Kidney (tissue), 13 donors: ENCODE measurements at regions not wholly inside any gene's neighbourhood (a gene's known extent, or its start where the extent isn't known, plus 50 kb on each side); places are given as distances from the start of the nearest gene placed in this dataset.

Experiments used
- DNase-seq, 5 donors: peaks; one replicate each; pipeline ENCODE4 v3.0.0-alpha.2; 2013 to 2020
- FAIRE-seq: peaks from 2 replicates; lab custom pipeline; 2012; peaks lifted over from hg19 to GRCh38; lab: Jason Lieb, UNC
- H3K27ac ChIP-seq, 2 donors: one replicate each; pipeline ENCODE4 v1.7.0; 2013; ENCODE audit warnings: low read depth in 2 of 2, low read length in 2 of 2, inconsistent platforms in 1 of 2
- H3K27me3 ChIP-seq: one replicate; pipeline ENCODE4 v1.7.1; 2013; ENCODE audit warnings: low read length, inconsistent platforms; ENCODE audit not compliant: control insufficient read depth, insufficient read depth
- H3K36me3 ChIP-seq, 3 donors: one replicate each; pipeline versions ENCODE4 v1.7.0 to v1.7.1; 2013; ENCODE audit warnings: low read length in 3 of 3, control low read depth in 1 of 3, inconsistent platforms in 1 of 3; ENCODE audit not compliant: insufficient read depth in 3 of 3, control insufficient read depth in 2 of 3
- H3K4me1 ChIP-seq, 3 donors: one replicate each; pipeline versions ENCODE4 v1.7.0 to v1.7.1; 2013; ENCODE audit warnings: low read length in 3 of 3, inconsistent platforms in 1 of 3, low read depth in 1 of 3; ENCODE audit not compliant: control insufficient read depth in 2 of 3, insufficient read depth in 2 of 3
- H3K4me3 ChIP-seq, 3 donors: one replicate each; pipeline versions ENCODE4 v1.7.0 to v1.8.1; 2013; ENCODE audit warnings: low read length in 3 of 3, control low read depth in 1 of 3, inconsistent platforms in 1 of 3
- H3K9ac ChIP-seq, 3 donors: one replicate each; pipeline versions ENCODE4 v1.7.0 to v1.7.1; 2013; ENCODE audit warnings: low read length in 3 of 3, control low read depth in 1 of 3, inconsistent platforms in 1 of 3
- H3K9me3 ChIP-seq, 3 donors: one replicate each; pipeline versions ENCODE4 v1.7.0 to v1.7.1; 2013; ENCODE audit warnings: low read length in 3 of 3, control low read depth in 1 of 3, inconsistent platforms in 1 of 3; ENCODE audit not compliant: control insufficient read depth in 2 of 3, insufficient read depth in 1 of 3
- intact Hi-C: fragments of 100-400 bp; cut with DNase I; formaldehyde crosslinking; loops from one replicate; pipeline ENCODE4 v1.11.1; 2022
- TF ChIP-seq, protein P1 (sequence below): IDR thresholded peaks from 3 replicates; pipeline ENCODE4 v1.5.1; 2012; ENCODE audit warnings: mild to moderate bottlenecking, moderate library complexity, borderline replicate concordance; ENCODE audit not compliant: insufficient read depth; ENCODE audit errors: extremely low read depth
- donor health status: control.
- donor health status: control.
- donor health status: control.
- donor health status: control.
- donor health status: control.
- donor health status: DM: yes; HTN: yes; CAD: no.
- donor health status: Normal renal cell carcinoma (clear cell type).

DNA sequence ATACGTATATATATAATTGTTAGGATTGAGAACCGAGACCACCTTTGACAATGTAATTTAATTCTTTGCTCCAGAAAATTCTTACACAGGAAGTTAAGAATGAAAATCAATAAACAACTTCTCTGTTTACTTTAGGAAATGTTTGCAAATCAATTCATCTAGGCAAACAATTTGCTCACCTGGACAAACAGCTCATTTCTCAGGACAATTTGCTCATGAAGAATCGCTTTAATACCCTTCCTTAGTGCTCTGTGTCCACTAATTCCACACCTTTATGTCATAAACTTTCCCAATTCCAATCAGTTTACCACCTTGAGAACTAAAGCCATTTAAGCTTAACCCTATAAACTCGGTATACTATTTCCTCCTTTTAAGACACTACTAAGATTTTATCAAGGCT is 292.2 kb downstream of the BCHE start:
- FAIRE-seq (no peak), DNase-seq (no peak)
- Histone ChIP-seq H3K36me3 (no peaks in the 10 kb centered on the region), H3K9me3 (no peaks in the 10 kb centered on the region), H3K27ac (no peak overlapping the region), H3K9ac (no peak overlapping the region), H3K4me3 (no peak overlapping the region), H3K27me3 (no peaks in the 10 kb centered on the region), H3K4me1 (no peaks in the 10 kb centered on the region)
- intact Hi-C loops: no loop called here
- TF ChIP-seq, protein P1, sequence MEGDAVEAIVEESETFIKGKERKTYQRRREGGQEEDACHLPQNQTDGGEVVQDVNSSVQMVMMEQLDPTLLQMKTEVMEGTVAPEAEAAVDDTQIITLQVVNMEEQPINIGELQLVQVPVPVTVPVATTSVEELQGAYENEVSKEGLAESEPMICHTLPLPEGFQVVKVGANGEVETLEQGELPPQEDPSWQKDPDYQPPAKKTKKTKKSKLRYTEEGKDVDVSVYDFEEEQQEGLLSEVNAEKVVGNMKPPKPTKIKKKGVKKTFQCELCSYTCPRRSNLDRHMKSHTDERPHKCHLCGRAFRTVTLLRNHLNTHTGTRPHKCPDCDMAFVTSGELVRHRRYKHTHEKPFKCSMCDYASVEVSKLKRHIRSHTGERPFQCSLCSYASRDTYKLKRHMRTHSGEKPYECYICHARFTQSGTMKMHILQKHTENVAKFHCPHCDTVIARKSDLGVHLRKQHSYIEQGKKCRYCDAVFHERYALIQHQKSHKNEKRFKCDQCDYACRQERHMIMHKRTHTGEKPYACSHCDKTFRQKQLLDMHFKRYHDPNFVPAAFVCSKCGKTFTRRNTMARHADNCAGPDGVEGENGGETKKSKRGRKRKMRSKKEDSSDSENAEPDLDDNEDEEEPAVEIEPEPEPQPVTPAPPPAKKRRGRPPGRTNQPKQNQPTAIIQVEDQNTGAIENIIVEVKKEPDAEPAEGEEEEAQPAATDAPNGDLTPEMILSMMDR: no peak

DNA sequence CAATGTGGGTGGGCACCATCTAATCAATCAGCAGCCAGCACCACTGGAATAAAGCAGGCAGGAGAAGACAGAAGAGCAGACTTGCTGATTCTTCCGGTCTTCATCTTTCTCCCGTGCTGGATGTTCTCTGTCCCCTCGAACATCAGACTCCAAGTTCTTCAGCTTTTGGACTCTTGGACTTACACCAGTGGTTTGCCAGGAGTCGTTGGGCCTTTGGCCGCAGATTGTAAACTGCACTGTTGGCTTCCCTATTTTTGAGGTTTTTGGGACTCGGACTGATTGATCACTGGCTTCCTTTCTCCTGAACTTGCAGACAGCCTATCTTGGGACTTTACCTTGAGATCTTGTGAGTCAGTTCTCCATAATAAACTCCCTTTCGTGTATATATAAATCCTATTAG is 292.8 kb downstream of the BCHE start:
- intact Hi-C loops: no loop called here
- H3K4me1 ChIP-seq: no peaks in the 10 kb centered on the region
- no peak overlapping the region for H3K9ac ChIP-seq
- H3K27me3 ChIP-seq: no peaks in the 10 kb centered on the region
- no peak overlapping the region for H3K4me3 ChIP-seq
- H3K9me3 ChIP-seq: no peaks in the 10 kb centered on the region
- no peak overlapping the region for H3K27ac ChIP-seq
- no peak for FAIRE-seq
- no peaks in the 10 kb centered on the region for H3K36me3 ChIP-seq
- no peak for DNase-seq
- TF ChIP-seq, protein P1: no peak

DNA sequence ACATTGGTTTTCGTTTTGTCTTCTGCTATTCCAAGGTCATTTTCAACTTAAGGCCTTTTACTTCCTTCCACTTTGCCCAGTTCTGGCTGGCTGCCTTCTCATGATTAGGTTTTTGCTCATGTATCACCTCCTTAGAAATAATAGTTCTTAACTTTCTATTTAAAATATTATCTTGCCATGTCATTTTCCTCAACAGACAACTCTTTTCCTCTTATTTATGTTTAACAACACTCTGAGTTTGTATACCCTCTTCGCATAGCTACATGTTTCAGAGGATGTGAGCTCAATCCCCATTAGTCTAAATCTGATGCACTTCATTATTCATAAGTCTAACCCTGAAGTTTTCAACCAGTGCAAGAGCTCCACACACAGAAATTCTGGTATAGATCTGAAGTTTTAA is 299.1 kb downstream of the BCHE start:
- DNase-seq (no peak), FAIRE-seq (no peak)
- no peaks in the 10 kb centered on the region for H3K36me3 ChIP-seq
- H3K9me3 ChIP-seq: no peaks in the 10 kb centered on the region
- TF ChIP-seq, protein P1: no peak
- no peak overlapping the region for H3K27ac ChIP-seq
- no peaks in the 10 kb centered on the region for H3K27me3 ChIP-seq
- no peak overlapping the region for H3K9ac ChIP-seq
- intact Hi-C loops: no loop called here
- no peaks in the 10 kb centered on the region for H3K4me1 ChIP-seq
- H3K4me3 ChIP-seq: no peak overlapping the region

DNA sequence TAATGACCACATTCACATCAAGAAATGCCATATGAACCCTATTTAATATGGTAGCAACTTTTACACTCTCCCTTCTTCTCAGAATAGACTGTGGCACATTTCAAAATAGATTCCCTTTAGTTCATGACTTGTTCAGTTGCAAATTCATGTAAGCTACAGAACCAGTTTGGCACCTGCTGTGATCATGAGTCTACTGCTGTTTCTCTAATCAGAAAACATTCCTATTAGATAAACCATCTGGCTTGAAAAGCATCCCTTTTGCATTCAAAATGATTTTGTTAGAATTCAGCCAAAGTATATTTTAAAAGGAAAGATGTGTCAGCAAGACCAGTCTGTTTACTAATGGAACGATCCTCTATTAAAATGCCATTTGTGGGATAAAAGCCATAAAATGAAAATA is 304.4 kb downstream of the BCHE start:
- FAIRE-seq (no peak), DNase-seq (no peak)
- no peaks in the 10 kb centered on the region for H3K27me3 ChIP-seq
- H3K9me3 ChIP-seq: no peaks in the 10 kb centered on the region
- TF ChIP-seq, protein P1: no peak
- no peak overlapping the region for H3K9ac ChIP-seq
- no peak overlapping the region for H3K4me3 ChIP-seq
- no peaks in the 10 kb centered on the region for H3K36me3 ChIP-seq
- no peaks in the 10 kb centered on the region for H3K4me1 ChIP-seq
- intact Hi-C loops: no loop called here
- no peak overlapping the region for H3K27ac ChIP-seq
